HUDEP-2 (cell line): ENCODE measurements at regions not wholly inside any gene's neighbourhood (a gene's known extent, or its start where the extent isn't known, plus 50 kb on each side); places are given as distances from the start of the nearest gene placed in this dataset.
"Not testable (repeated sequence)": the region's sequence is repeated elsewhere in the genome, so short reads cannot be mapped to it uniquely, and the experiment has no call there.

Experiments used
- DNase-seq, 76 experiments: peaks; one replicate each; lab custom pipeline; 2025; ENCODE audit not compliant: unreplicated experiment in 76 of 76; lab: John Stamatoyannopoulos, UW

DNA sequence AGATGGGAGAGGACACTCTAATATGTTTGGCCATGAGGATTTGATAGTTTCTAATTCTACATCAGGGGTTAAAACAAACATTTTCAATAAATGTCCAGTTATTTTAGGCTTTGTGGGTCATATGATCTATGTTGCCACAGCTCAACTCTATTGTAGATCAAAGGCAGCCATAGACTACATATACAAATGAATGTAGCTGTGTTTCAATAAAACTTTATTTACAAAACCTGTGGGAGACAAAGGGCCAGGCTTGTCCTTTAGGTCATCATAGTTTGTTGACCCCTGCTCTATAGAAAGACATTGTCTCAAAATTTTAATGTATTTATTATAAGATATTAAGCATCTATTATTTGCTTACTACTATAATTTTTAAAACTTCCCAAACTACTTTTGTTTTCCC, 325.4 kb upstream of the MEF2C start:
- DNase-seq: no peak

DNA sequence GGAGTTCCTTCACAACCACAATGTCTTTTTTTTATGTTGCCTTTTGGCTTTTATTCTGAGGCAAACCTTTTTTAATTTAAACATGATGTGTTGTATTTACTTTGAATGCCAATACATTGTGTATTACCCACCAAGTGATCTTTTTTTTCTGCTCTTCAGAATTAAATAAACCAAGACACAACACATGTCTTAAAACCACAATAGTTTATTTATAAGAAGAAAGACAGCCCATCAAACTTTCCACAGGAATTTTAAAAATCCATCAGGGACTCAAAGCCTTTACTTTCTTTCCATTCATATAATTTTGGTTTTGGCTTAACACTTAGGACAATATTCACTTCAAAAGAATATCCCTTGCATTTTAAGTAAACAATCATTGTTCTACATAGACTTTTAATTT, 321.8 kb upstream of the MEF2C start:
- no peak for DNase-seq

DNA sequence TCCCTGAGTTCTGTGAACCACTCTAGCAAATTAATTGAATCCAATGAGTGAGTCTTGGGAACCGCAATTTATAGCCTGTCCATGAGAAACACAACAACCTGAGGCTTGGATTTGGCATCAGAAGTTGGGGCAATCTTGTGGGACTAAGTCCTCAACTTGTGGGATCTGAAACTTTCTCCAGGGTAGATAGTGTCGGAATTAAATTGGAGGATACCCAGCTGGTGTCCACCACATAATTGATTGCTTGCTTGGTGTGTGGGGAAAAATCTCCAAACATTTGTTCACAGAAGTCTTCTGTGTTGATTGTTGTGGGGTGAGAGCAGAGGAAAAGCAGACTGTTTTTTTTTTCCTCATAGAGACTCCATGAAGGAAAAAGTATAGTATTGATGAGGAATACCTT, 320.6 kb upstream of the MEF2C start:
- DNase-seq: no peak

DNA sequence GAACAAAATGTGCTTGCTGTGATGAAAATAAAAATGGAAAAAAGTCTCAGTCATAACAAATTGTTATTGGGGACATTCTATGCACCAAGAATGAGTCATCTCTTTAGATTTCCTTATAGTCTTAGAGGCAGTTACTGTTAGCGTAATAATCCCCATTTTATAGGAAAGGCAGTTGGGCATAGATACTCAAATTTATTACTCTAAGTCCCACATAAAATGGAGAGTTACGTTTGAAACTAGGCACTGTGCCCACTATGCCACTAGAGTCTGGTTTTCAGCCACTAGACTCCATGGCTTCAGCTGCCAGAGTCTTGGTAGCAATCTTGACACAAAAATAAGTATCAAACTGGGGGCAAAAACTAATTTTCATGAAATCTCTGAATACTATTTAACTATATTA, 317.9 kb upstream of the MEF2C start:
- DNase-seq: no peak

DNA sequence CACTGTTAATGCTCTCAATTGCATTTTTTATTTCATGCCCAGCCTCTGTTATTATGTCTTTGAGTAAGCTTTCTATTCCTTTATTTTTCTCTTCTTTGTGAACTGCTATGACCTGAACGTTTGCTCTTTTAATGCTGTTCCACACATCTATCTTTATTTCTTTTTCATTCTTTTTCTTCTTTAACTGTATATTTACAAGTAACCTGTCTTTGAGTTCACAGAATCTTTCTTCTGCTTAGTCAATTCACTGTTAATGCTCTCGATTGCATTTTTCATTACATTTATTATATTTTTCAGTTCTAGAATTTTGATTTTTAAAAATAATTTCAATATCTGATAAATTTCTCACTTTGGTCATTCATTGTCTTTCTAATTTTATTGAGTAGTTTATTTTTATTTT, 316.3 kb upstream of the MEF2C start:
- DNase-seq: no peak

DNA sequence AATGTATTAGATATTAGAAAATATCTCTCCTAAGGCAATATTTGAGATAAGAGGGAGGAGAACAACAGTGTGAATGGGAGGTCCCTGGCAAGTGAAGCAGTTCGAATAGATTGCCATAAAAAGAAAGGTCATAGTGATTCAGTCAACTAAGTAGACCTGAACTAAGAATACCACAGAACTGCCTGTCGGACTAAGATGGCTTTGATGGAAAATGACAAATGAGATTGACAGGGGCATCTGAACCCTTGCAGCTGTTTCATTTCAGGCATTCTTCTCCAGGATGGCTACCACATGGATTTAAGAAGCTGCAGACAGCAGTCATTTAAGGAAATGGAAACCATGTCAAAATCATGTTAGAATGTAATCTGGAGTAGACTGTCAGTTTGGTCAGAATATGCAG, 308.4 kb upstream of the MEF2C start:
- no peak for DNase-seq

DNA sequence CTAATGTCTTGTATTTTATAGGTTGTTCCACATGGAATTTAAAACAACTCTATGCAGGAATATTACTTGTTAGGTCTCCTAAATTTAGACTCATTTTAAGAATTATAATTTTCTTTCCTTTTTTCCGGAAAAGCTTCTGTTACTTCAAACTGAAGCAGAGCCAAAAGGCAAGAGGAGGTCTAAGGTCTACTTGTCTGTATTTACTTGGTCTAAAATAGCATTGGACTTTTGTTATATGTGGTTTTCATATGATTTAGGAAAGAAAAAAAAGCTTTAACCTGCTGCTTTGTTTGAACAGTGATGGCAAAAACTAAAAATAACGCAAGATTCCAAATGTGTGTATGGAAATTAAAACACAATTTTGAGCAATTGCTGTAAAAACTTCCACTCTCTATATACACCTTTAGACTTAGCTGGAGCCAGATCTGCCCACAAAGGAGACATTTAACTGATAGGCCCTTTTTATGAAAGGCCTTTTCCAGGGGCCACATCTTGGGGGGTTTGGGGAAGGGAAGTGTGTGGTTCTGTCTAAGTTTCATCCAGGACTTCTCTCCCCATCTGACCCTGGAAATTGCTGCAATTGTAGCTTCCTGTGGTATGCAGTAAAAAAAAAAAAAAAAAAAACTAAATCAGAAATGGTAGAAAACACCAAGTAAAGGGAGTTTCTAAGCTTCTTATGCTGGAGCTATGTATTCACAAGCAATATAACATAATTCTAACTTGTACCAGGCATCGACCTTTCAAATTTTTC, 307.7 kb upstream of the MEF2C start:
- no peak for DNase-seq

DNA sequence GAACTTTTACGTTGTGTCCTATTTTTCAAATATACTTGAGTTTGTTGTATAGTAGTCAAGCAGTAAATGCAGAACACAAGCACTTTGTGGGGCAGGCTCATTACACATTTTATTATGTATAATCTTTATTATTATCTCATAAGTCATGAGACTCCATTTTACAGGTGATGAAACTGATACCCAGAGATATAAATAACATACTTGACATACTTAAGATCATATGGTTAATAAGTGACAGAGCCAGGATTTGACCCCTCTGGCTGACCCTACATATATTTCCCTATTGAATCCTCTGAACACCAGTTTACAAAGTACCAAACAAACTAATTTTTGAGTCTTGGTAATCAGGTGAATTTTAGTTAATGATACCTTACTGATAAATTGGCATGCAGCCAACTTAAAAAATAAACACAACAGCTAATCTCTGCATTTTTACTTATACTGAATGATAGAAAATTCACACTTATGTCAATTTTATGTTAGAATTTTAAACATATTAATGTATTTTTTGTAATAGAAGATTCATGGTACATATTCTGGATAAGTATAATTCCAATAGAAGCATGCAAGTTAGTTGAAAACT, 305.0 kb upstream of the MEF2C start:
- DNase-seq: no peak

DNA sequence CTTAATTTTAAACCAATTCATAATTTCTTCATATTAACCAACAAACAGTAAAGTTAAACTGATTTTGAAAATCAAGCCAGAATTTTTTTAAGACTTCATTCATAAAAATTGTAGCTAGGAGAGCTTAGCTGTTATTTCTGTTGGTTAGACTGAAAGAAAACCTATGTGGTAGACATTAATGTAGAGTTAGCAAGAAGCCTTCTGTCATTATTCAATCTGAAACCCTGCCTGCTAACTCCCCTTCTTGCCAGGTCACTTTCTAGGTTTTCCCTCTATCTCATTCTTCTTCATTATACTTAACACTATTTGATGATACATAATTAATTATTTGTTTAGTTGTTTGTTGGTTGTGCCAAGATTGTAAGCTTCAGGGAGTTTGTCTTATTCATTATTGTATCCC, 304.3 kb upstream of the MEF2C start:
- no peak for DNase-seq

DNA sequence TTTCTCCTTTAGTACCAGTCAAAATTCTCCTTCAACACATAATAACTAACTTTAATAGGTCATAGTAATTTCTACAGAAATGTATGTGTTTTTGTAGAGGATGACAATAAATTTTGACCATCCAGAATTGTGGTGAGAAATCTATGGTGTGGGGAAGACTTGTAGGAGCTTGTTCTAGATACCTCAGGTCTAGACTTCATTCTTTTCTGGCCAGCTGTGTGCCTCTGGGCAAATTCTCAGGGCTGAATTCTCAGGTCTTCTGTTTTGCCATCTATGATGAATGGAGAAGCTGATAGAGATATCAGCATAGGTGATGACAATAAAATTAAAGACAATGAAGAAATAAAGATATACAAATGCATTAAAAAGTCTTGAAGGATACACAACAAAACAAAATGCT, 298.6 kb upstream of the MEF2C start:
- DNase-seq: no peak

DNA sequence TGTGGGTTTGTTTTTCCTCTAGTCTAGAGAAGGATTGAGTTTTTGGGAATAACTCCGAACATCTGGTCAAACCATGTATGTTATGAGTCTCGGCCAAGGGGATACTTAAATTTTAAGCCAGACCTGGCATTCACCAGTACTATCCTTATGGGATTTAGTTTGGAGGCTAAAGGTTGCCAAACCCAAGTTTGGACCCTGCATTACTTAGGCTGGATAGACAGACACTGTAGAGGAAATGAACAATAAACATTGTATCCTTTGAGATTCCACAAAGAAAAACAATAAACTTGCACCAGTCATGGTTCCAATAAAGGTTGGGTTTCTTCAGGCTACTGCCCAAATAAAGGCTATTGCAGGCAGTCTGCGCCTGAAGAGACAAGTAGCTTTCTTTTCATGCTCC, 296.7 kb upstream of the MEF2C start:
- DNase-seq: no peak

DNA sequence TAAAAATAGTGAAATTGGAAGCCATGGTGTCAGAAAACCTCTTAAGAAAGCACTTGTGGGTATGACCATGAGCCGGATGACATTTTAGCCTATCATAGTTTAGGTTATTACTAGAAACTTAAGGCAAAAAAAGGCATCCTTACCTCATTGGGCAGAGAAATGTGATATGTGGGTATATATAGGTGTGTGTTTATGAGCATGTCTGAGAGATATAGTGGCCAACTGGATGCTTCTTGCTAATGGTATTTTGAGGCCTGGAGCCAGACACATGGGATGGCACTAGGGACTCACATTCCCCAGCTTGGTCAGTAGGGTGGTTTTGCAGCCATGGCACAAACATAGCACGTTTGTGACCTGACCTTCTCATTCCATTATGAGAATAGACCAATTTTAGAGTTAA, 295.6 kb upstream of the MEF2C start:
- no peak for DNase-seq

DNA sequence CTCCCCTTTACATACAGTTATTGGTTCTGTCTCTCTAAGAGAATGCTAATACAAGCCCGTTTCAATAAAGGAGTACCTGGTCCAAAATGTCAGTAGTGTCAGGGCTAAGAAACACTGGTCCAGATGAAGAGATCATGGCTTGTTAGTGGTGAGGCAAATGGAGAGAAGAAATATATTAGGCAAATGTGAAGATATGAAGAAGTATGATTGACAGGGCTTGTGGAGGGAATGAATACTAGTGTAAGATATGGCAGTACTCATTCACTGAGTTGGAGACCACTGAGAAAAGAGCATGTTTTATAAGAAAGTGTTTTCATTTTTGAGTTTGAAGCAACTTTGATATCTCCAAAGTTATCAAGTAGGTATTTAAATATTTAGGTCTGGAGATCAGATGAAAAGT, 290.5 kb upstream of the MEF2C start:
- DNase-seq: no peak

DNA sequence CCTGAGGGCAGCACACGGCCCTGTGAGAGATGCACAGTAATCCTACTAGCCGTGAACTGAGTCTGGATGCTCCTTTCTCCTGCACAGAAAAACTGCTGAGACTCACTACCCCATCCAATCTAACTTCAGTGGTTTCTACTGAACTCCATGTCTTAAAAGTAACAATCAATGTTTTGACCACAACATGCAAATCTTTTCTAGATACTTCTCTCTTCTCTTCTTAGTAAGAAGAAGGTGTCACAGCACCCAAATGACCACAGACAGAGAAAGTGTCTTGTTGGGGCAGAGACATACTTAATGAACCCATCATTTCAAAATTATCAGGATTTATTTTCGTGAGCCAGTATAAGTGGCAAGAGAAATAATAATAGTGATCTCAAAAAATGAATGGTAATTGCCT, 285.8 kb upstream of the MEF2C start:
- DNase-seq: no peak

DNA sequence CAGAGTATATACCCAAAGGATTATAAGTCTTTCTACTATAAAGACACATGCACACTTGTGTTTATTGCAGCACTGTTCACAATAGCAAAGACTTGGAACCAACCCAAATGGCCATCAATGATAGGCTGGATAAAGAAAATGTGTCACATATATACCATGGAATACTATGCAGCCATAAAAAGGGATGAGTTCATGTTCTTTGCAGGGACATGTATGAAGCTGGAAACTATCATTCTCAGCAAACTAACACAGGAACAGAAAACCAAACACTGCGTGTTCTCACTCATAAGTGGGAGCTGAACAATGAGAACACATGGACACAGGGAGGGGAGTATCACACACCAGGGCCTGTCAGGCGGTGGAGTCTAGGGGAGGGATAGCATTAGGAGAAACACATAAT, 281.7 kb upstream of the MEF2C start:
- not testable (repeated sequence) for DNase-seq

DNA sequence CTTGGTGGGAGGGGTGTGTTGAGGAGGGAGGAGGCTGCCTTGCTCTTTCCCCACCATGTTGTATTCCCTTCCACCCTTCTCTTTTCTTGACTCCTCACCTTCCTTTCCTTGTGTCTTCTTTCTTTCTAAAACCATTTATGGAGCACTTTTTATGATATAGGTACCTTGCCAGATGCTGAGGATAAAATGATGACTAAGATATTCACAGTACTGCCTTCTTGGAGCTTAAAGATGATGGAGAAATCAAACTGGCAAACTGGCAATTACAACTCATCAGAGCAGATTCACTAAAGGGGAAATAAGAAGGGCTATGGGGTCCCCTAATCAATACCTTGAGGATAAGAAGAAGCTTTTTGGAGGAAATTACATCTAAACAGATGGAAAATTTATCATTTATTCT, 273.2 kb upstream of the MEF2C start:
- no peak for DNase-seq

DNA sequence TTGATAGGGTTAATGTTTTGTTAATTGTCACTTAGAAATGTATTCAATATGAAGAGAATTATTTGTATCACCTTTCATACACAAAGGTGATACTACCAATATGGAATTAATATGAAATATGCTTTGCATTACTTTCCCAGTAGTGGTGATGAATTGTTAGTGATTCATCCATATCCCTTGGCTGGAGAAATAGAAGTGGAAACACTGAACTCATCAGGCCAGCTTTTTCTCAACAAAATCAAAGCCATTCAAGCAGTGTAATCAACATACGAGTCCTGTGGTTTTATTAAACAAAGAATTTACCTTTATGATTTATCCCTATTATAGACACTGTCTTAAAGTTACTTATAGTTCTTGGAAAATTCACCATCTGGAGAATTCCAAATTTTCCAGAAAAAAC, 264.0 kb upstream of the MEF2C start:
- DNase-seq: no peak

DNA sequence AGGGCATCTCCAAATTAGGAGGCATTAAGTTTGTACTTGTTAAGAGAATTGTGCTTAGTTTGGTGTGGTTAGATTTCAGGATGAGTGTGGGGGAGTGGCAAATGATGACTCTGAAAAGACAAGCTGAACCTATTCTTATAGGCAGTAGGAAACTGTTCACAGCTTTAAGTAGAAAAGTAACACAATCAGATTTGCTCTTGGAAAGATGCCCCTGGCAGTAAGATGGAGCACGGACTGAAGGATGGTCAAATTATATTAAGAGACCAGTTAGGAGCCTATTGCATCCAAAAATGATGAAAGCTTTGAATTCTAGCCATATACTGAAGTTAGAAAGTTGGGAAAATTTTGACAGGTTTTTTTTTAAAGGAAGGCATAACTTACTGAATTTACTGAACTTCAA, 254.2 kb upstream of the MEF2C start:
- DNase-seq: no peak

DNA sequence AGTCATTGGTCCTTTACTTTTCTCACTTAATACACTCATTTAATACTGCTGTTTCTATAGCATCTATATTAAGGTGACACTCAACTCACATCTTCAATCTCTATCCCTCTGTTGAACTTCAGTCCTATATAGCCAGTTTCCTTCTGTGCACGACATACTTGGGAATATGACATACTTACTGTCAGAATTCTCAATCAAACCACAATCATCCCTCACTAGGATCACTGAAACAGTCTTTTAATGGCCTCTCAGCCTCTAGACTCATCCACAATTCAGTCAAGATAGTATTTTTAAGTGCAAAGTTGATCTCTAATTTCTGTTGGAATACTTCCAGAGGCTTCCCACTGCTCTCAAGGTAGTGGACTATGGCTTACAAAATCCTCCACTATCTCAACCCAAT, 251.0 kb upstream of the MEF2C start:
- no peak for DNase-seq

DNA sequence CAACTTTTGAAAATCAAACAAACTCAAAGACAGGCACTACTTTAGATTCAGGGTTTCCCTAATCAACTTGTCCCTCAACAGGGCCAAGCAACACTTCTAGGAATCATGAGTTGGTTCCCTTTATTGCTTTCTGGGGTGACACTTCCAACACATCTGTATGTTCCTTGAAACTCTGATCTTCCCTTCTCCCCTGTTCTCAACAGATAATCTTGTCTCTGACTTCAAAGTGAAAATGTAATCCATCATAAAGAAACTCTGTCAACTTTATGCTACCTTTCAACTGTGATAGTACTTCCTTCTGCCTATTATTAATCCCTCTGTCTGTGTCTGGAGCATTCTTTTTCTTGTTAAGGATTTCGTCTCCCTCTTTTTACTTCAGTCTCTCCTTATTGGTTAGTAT, 250.1 kb upstream of the MEF2C start:
- no peak for DNase-seq

DNA sequence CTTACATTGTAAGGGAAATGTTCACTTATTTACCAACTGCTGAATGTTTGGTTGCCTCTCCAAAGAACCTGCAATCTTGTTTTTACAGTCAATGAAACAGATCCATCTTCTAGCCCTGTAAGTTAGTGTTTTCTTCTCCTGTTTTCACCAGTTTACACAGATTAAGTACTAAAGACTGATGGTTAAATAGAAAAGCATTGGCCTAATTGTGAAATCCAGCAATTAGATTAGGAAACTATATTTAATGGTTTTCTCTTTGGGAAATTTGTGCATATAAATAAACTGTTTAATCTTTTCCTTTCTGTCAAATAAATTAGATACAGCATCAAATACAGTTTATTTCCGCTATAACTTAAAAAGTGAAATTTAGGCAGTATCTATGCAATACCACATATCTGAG, 247.9 kb upstream of the MEF2C start:
- DNase-seq: no peak

DNA sequence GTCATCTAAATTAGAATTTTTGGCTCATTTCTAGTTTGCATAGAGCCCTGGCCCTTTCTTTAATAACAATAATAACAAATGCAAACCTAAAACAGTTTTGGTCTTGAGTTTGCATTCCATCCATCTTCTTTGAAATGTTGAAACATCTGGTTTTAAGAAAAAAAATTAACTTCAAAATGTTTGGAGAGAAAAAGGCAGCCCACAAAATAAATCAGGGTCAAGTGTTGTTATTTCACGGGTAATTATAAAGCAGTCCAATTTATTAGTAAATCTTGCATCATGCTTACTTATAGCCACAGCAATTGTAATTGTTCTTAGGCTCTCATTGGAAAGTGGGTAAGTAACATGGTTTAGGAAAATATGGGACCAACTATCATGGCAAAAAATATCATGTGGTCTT, 247.0 kb upstream of the MEF2C start:
- DNase-seq: no peak
